ENCODE measurements at regions not wholly inside any gene's neighbourhood (a gene's known extent, or its start where the extent isn't known, plus 50 kb on each side); places are given as distances from the start of the nearest gene placed in this dataset.
"Not testable (repeated sequence)": the region's sequence is repeated elsewhere in the genome, so short reads cannot be mapped to it uniquely, and the experiment has no call there.

GRCh38 chr6:140535511-140535910 lies 1161.1 kb upstream of the CITED2 start:
- DNase-seq (ENCODE audit: low read depth), result no peak

GRCh38 chr6:140533526-140533925 lies 1159.1 kb upstream of the CITED2 start:
- DNase-seq (ENCODE audit: low read depth), result no peak

GRCh38 chr6:140504776-140505175 lies 1130.3 kb upstream of the CITED2 start:
- no peak for DNase-seq (ENCODE audit: low read depth)

- no peak for DNase-seq (ENCODE audit: low read depth)
Observed at GRCh38 chr6:140500849-140501248, 1126.4 kb upstream of the CITED2 start.

- DNase-seq (ENCODE audit: low read depth), result no peak
Observed at GRCh38 chr6:140499607-140500006, 1125.2 kb upstream of the CITED2 start.

GRCh38 chr6:140494321-140495108 lies 1120.1 kb upstream of the CITED2 start:
- DNase-seq (ENCODE audit: low read depth), result no peak

GRCh38 chr6:140493470-140493869 lies 1119.0 kb upstream of the CITED2 start:
- DNase-seq (ENCODE audit: low read depth), result not testable (repeated sequence)

GRCh38 chr6:140490081-140490480 lies 1115.6 kb upstream of the CITED2 start:
- DNase-seq (ENCODE audit: low read depth), result no peak

- DNase-seq (ENCODE audit: low read depth), result no peak
Observed at GRCh38 chr6:140487586-140487985, 1113.1 kb upstream of the CITED2 start.

GRCh38 chr6:140486450-140487361 lies 1112.3 kb upstream of the CITED2 start:
- no peak for DNase-seq (ENCODE audit: low read depth)

- DNase-seq (ENCODE audit: low read depth), result peak; percentile 76
Observed at GRCh38 chr6:140485740-140486449, 1111.4 kb upstream of the CITED2 start.

GRCh38 chr6:140480852-140481251 lies 1106.4 kb upstream of the CITED2 start:
- DNase-seq (ENCODE audit: low read depth), result peak; percentile 49

GRCh38 chr6:140478631-140479030 lies 1104.2 kb upstream of the CITED2 start:
- no peak for DNase-seq (ENCODE audit: low read depth)

GRCh38 chr6:140475086-140475485 lies 1100.6 kb upstream of the CITED2 start:
- DNase-seq (ENCODE audit: low read depth), result no peak

GRCh38 chr6:140464720-140465119 lies 1090.3 kb upstream of the CITED2 start:
- no peak for DNase-seq (ENCODE audit: low read depth)

- DNase-seq (ENCODE audit: low read depth), result no peak
Observed at GRCh38 chr6:140463312-140463710, 1088.9 kb upstream of the CITED2 start.

GRCh38 chr6:140462453-140463311 lies 1088.2 kb upstream of the CITED2 start:
- no peak for DNase-seq (ENCODE audit: low read depth)

- no peak for DNase-seq (ENCODE audit: low read depth)
Observed at GRCh38 chr6:140462076-140462452, 1087.6 kb upstream of the CITED2 start.

- DNase-seq (ENCODE audit: low read depth), result no peak
Observed at GRCh38 chr6:140460267-140460666, 1085.8 kb upstream of the CITED2 start.

GRCh38 chr6:140459209-140459608 lies 1084.8 kb upstream of the CITED2 start:
- DNase-seq (ENCODE audit: low read depth), result no peak

GRCh38 chr6:140446241-140446640 lies 1071.8 kb upstream of the CITED2 start:
- no peak for DNase-seq (ENCODE audit: low read depth)
